ENCODE measurements at regions not wholly inside any gene's neighbourhood (a gene's known extent, or its start where the extent isn't known, plus 50 kb on each side); places are given as distances from the start of the nearest gene placed in this dataset.

DNA sequence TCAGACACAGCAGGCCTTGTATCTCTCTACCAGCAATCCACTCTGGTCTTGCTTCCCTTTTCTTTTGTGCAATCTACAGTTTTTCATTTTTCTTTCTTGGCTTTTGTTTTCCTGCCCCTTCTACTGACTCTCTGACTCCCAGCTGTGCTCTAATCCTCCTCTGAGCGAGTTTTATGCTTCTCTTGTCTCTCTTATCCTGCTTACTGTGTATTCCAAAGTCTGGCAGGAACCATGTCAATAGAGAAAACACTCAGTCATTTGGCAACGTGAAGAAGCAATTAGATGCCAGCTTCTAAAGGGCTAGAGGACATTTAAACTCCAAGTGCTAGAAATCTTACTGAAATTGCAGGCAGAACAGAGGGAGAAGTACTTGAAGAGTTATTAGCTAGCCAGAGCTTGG is 984.6 kb upstream of the TENM3 start:
- H3K4me1 ChIP-seq, result no peaks in the 10 kb centered on the region
- H3K27ac ChIP-seq, result no peak overlapping the region
- no peak for DNase-seq (ENCODE audit: low spot score in 2 of 2)
- H3K36me3 ChIP-seq, result no peaks in the 10 kb centered on the region
- no peak overlapping the region for H3K4me3 ChIP-seq
- 17% methylated on average over 2 of the region's 2 CpGs for WGBS
- H3K27me3 ChIP-seq, result no peaks in the 10 kb centered on the region
- no peaks in the 10 kb centered on the region for H3K9me3 ChIP-seq
- TF ChIP-seq EP300 (IDR thresholded peaks at IDR 0.05), result no peak
- TF ChIP-seq POLR2A (IDR thresholded peaks at IDR 0.05), result no peak
- TF ChIP-seq, protein P1, sequence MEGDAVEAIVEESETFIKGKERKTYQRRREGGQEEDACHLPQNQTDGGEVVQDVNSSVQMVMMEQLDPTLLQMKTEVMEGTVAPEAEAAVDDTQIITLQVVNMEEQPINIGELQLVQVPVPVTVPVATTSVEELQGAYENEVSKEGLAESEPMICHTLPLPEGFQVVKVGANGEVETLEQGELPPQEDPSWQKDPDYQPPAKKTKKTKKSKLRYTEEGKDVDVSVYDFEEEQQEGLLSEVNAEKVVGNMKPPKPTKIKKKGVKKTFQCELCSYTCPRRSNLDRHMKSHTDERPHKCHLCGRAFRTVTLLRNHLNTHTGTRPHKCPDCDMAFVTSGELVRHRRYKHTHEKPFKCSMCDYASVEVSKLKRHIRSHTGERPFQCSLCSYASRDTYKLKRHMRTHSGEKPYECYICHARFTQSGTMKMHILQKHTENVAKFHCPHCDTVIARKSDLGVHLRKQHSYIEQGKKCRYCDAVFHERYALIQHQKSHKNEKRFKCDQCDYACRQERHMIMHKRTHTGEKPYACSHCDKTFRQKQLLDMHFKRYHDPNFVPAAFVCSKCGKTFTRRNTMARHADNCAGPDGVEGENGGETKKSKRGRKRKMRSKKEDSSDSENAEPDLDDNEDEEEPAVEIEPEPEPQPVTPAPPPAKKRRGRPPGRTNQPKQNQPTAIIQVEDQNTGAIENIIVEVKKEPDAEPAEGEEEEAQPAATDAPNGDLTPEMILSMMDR (IDR thresholded peaks at IDR 0.05), result no peak
- no peak for TF ChIP-seq POLR2AphosphoS5 (IDR thresholded peaks at IDR 0.05)

DNA sequence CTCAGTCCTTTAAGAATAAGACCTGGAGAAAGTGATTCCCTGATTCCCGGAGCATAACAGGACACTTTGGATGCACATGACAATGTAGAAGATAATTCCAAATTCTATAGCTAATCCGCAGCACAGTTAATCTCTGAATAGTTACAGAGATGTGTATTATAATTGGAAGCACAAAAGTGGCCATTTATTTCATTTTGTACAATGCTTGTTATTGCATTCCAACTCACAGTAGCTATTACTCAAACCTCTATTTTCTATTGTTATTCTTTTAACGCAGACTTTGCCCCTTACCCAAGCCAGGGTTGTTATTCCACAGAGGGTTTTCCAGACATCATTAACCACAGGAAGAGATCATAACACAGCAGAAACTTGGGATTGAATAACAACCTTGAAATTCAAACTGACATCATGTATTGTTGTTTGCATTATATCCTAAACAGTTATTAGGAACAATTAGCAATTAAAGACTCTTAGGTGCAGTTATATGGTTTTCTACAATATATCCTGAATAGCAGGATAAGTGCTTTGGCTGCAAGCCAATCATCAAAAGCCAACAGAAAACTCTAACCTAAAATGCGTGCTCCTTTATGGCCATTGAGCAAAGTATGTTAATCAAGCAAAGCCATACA is 984.0 kb upstream of the TENM3 start:
- no peak for TF ChIP-seq POLR2AphosphoS5 (IDR thresholded peaks at IDR 0.05)
- TF ChIP-seq POLR2A (IDR thresholded peaks at IDR 0.05), result no peak
- no peak for TF ChIP-seq EP300 (IDR thresholded peaks at IDR 0.05)
- TF ChIP-seq, protein P1 (IDR thresholded peaks at IDR 0.05), result no peak
- no peaks in the 10 kb centered on the region for H3K9me3 ChIP-seq
- no peaks in the 10 kb centered on the region for H3K27me3 ChIP-seq
- H3K4me1 ChIP-seq, result no peaks in the 10 kb centered on the region
- DNase-seq (ENCODE audit: low spot score in 2 of 2), result no peak
- H3K27ac ChIP-seq, result no peak overlapping the region
- H3K36me3 ChIP-seq, result no peaks in the 10 kb centered on the region
- no peak overlapping the region for H3K4me3 ChIP-seq
- 52% methylated on average over 4 of the region's 4 CpGs for WGBS

DNA sequence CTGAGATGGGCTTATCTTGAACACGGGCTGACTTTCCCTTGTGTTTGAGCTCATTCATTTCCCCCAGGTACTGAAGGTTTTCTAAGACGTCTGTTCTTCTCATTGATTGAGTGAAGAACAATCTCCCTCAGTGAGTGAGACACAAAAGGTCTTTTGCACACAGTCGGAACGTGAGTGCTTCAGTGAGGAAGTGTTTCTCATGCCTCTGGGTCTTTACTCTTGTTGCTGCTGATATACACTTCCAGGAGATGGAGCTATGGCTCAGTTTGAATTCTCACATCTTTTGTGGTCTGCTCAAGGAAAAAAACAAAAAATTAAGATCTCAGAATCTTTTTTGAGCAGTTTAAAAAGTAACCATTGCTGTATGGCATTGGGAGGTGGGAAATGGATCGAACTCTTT is 981.9 kb upstream of the TENM3 start:
- no peak for TF ChIP-seq POLR2AphosphoS5 (IDR thresholded peaks at IDR 0.05)
- TF ChIP-seq POLR2A (IDR thresholded peaks at IDR 0.05), result no peak
- TF ChIP-seq, protein P1 (IDR thresholded peaks at IDR 0.05), result no peak
- TF ChIP-seq EP300 (IDR thresholded peaks at IDR 0.05), result no peak
- WGBS, result 24% methylated on average over 5 of the region's 5 CpGs
- no peak overlapping the region for H3K4me3 ChIP-seq

DNA sequence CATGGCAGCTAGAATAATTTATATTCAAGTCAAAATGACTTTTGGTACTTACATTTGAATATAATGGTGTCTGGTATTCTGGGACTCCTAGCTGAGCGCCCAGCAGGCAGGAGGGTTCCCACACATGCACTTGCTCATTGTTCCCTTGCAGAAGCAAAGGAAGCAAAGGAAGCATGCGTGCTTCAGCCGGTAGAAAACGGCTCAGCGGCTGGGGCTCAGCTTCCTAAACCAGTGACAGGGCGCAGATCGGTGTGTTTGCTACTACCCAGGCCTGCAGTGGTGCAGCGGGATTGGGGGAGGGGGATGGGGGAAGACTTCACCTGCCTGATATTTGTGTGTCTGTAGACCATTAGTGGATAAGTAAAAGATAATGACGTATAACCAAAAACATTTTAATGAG is 978.3 kb upstream of the TENM3 start:
- no peak overlapping the region for H3K4me3 ChIP-seq
- TF ChIP-seq POLR2A (IDR thresholded peaks at IDR 0.05) (no peak), EP300 (IDR thresholded peaks at IDR 0.05) (no peak), POLR2AphosphoS5 (IDR thresholded peaks at IDR 0.05) (no peak)
- TF ChIP-seq, protein P1 (IDR thresholded peaks at IDR 0.05), result no peak
- no peak overlapping the region for H3K27ac ChIP-seq
- 50% methylated on average over 4 of the region's 9 CpGs for WGBS
- no peaks in the 10 kb centered on the region for H3K27me3 ChIP-seq
- H3K9me3 ChIP-seq, result no peaks in the 10 kb centered on the region
- no peaks in the 10 kb centered on the region for H3K36me3 ChIP-seq
- no peaks in the 10 kb centered on the region for H3K4me1 ChIP-seq
- DNase-seq (ENCODE audit: low spot score in 2 of 2), result no peak

More for the DNA sequence above, 981.9 kb upstream of the TENM3 start:
- Histone ChIP-seq H3K9me3 (no peaks in the 10 kb centered on the region), H3K27me3 (no peaks in the 10 kb centered on the region), H3K36me3 (no peaks in the 10 kb centered on the region), H3K27ac (no peak overlapping the region), H3K4me1 (no peaks in the 10 kb centered on the region)
- DNase-seq (ENCODE audit: low spot score in 2 of 2), result no peak

DNA sequence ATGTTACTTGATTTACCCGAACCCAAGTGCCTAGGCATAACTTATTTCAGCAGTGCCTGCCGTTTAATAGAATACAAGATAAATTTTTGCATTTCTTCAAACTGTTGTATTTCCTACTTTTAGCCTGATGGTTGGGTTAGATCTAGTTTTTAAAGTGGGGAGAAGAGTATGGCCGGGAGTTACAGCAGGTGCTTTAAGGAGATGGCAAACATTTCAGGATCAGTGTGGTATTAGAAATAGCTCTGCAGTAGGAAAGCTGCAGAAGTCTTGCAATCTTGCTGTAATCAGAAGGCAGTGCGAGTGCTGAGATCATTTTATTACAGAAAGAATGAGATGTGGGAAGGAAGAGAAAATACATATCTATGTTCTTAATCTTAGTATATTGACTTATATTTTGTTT is 977.8 kb upstream of the TENM3 start:
- Histone ChIP-seq H3K27me3 (no peaks in the 10 kb centered on the region), H3K9me3 (no peaks in the 10 kb centered on the region), H3K36me3 (no peaks in the 10 kb centered on the region), H3K27ac (no peak overlapping the region), H3K4me1 (no peaks in the 10 kb centered on the region), H3K4me3 (no peak overlapping the region)
- TF ChIP-seq POLR2AphosphoS5 (IDR thresholded peaks at IDR 0.05) (no peak), POLR2A (IDR thresholded peaks at IDR 0.05) (no peak), EP300 (IDR thresholded peaks at IDR 0.05) (no peak)
- TF ChIP-seq, protein P1 (IDR thresholded peaks at IDR 0.05), result no peak
- DNase-seq (ENCODE audit: low spot score in 2 of 2), result no peak
- 72% methylated on average over 4 of the region's 4 CpGs for WGBS
